ENCODE measurements at regions not wholly inside any gene's neighbourhood (a gene's known extent, or its start where the extent isn't known, plus 50 kb on each side); places are given as distances from the start of the nearest gene placed in this dataset.

- intact Hi-C loops (cut with DNase I) = no loop called here
Measured at GRCh38 chr10:84820120-84820519, 491.7 kb downstream of the CCSER2 start.

GRCh38 chr10:84820596-84820995, 492.2 kb downstream of the CCSER2 start:
- H3K4me1 ChIP-seq (ENCODE audit: control insufficient read depth in 2 of 3, insufficient read depth in 2 of 3, low read depth in 1 of 3, low read length in 3 of 3) = no peaks in the 10 kb centered on the region
- H3K9me3 ChIP-seq (ENCODE audit: control insufficient read depth in 2 of 3, insufficient read depth in 1 of 3, low read length in 3 of 3) = no peaks in the 10 kb centered on the region
- FAIRE-seq (no peak), DNase-seq (no peak)
- no peak overlapping the region for H3K9ac ChIP-seq (ENCODE audit: low read length in 3 of 3)
- H3K27me3 ChIP-seq (ENCODE audit: control insufficient read depth, insufficient read depth, low read length) = no peaks in the 10 kb centered on the region
- H3K36me3 ChIP-seq (ENCODE audit: control insufficient read depth in 2 of 3, insufficient read depth in 3 of 3, low read length in 3 of 3) = no peaks in the 10 kb centered on the region
- intact Hi-C loops (cut with DNase I) = no loop called here
- TF ChIP-seq CTCF (IDR thresholded peaks at IDR 0.05; ENCODE audit: borderline replicate concordance, extremely low read depth, insufficient read depth) = no peak
- no peak overlapping the region for H3K4me3 ChIP-seq (ENCODE audit: low read length in 3 of 3)
- no peak overlapping the region for H3K27ac ChIP-seq (ENCODE audit: low read depth in 2 of 2, low read length in 2 of 2)

More at GRCh38 chr10:84820120-84820519, 491.7 kb downstream of the CCSER2 start:
- no peaks in the 10 kb centered on the region for H3K36me3 ChIP-seq (ENCODE audit: control insufficient read depth in 2 of 3, insufficient read depth in 3 of 3, low read length in 3 of 3)
- no peak overlapping the region for H3K27ac ChIP-seq (ENCODE audit: low read depth in 2 of 2, low read length in 2 of 2)
- DNase-seq (no peak), FAIRE-seq (no peak)
- no peak for TF ChIP-seq CTCF (IDR thresholded peaks at IDR 0.05; ENCODE audit: borderline replicate concordance, extremely low read depth, insufficient read depth)
- H3K4me1 ChIP-seq (ENCODE audit: control insufficient read depth in 2 of 3, insufficient read depth in 2 of 3, low read depth in 1 of 3, low read length in 3 of 3) = no peaks in the 10 kb centered on the region
- no peaks in the 10 kb centered on the region for H3K27me3 ChIP-seq (ENCODE audit: control insufficient read depth, insufficient read depth, low read length)
- H3K9ac ChIP-seq (ENCODE audit: low read length in 3 of 3) = no peak overlapping the region
- H3K4me3 ChIP-seq (ENCODE audit: low read length in 3 of 3) = no peak overlapping the region
- no peaks in the 10 kb centered on the region for H3K9me3 ChIP-seq (ENCODE audit: control insufficient read depth in 2 of 3, insufficient read depth in 1 of 3, low read length in 3 of 3)

GRCh38 chr10:84822931-84823630, 494.7 kb downstream of the CCSER2 start:
- Histone ChIP-seq H3K4me1 (ENCODE audit: control insufficient read depth in 2 of 3, insufficient read depth in 2 of 3, low read depth in 1 of 3, low read length in 3 of 3) (no peaks in the 10 kb centered on the region), H3K9me3 (ENCODE audit: control insufficient read depth in 2 of 3, insufficient read depth in 1 of 3, low read length in 3 of 3) (no peaks in the 10 kb centered on the region), H3K27ac (ENCODE audit: low read depth in 2 of 2, low read length in 2 of 2) (no peak overlapping the region), H3K27me3 (ENCODE audit: control insufficient read depth, insufficient read depth, low read length) (no peaks in the 10 kb centered on the region), H3K36me3 (ENCODE audit: control insufficient read depth in 2 of 3, insufficient read depth in 3 of 3, low read length in 3 of 3) (no peaks in the 10 kb centered on the region), H3K9ac (ENCODE audit: low read length in 3 of 3) (no peak overlapping the region), H3K4me3 (ENCODE audit: low read length in 3 of 3) (no peak overlapping the region)
- no peak for FAIRE-seq
- intact Hi-C loops (cut with DNase I) = no loop called here
- peak in 3 of 5 donors; percentile 35 to 56 (median 54) for DNase-seq
- no peak for TF ChIP-seq CTCF (IDR thresholded peaks at IDR 0.05; ENCODE audit: borderline replicate concordance, extremely low read depth, insufficient read depth)

GRCh38 chr10:84824525-84824924, 496.1 kb downstream of the CCSER2 start:
- no peak overlapping the region for H3K9ac ChIP-seq (ENCODE audit: low read length in 3 of 3)
- intact Hi-C loops (cut with DNase I) = no loop called here
- DNase-seq (no peak), FAIRE-seq (no peak)
- H3K27ac ChIP-seq (ENCODE audit: low read depth in 2 of 2, low read length in 2 of 2) = no peak overlapping the region
- no peaks in the 10 kb centered on the region for H3K4me1 ChIP-seq (ENCODE audit: control insufficient read depth in 2 of 3, insufficient read depth in 2 of 3, low read depth in 1 of 3, low read length in 3 of 3)
- no peak for TF ChIP-seq CTCF (IDR thresholded peaks at IDR 0.05; ENCODE audit: borderline replicate concordance, extremely low read depth, insufficient read depth)
- no peak overlapping the region for H3K4me3 ChIP-seq (ENCODE audit: low read length in 3 of 3)
- H3K9me3 ChIP-seq (ENCODE audit: control insufficient read depth in 2 of 3, insufficient read depth in 1 of 3, low read length in 3 of 3) = no peaks in the 10 kb centered on the region
- H3K27me3 ChIP-seq (ENCODE audit: control insufficient read depth, insufficient read depth, low read length) = no peaks in the 10 kb centered on the region
- no peaks in the 10 kb centered on the region for H3K36me3 ChIP-seq (ENCODE audit: control insufficient read depth in 2 of 3, insufficient read depth in 3 of 3, low read length in 3 of 3)

Data from kidney (tissue), 13 donors.